ENCODE measurements at regions not wholly inside any gene's neighbourhood (a gene's known extent, or its start where the extent isn't known, plus 50 kb on each side); places are given as distances from the start of the nearest gene placed in this dataset.

DNA sequence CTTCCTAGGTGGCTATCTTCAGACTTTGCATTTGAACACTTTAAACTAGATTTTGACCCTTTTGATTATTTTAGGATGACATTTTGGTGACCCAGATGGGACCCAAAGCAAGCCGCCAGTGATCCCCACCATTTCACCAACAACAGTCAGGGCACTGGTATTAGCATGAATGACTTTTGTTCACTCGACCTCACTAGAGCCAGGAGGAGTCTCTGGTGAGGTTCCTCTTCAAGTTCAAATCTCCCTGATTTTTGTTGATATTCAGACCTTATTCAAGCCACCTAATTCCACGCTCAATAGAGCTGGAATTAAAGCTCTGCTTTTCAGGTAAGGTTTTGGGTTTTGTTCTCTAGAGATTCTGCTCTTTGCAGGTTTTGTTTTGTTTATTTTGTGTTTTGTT lies 202.3 kb downstream of the MREG start:
- TF ChIP-seq, protein P1, sequence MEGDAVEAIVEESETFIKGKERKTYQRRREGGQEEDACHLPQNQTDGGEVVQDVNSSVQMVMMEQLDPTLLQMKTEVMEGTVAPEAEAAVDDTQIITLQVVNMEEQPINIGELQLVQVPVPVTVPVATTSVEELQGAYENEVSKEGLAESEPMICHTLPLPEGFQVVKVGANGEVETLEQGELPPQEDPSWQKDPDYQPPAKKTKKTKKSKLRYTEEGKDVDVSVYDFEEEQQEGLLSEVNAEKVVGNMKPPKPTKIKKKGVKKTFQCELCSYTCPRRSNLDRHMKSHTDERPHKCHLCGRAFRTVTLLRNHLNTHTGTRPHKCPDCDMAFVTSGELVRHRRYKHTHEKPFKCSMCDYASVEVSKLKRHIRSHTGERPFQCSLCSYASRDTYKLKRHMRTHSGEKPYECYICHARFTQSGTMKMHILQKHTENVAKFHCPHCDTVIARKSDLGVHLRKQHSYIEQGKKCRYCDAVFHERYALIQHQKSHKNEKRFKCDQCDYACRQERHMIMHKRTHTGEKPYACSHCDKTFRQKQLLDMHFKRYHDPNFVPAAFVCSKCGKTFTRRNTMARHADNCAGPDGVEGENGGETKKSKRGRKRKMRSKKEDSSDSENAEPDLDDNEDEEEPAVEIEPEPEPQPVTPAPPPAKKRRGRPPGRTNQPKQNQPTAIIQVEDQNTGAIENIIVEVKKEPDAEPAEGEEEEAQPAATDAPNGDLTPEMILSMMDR (IDR thresholded peaks at IDR 0.05), result no peak
- TF ChIP-seq POLR2A (IDR thresholded peaks at IDR 0.05), result no peak

Measured in body of pancreas (tissue), 4 donors.